B cell (primary cell): ENCODE measurements at regions not wholly inside any gene's neighbourhood (a gene's known extent, or its start where the extent isn't known, plus 50 kb on each side); places are given as distances from the start of the nearest gene placed in this dataset.

Source experiments
- ATAC-seq: fragments of 200-7000 bp; cut with Tn5 transposase; one replicate; pipeline ENCODE4 v1.10.0; 2021; ENCODE audit warnings: low read depth, mild to moderate bottlenecking, moderate number of reproducible peaks, moderate library complexity
- CTCF ChIA-PET: fragments of 350-600 bp; sonication (Branson Sonifier 250); formaldehyde crosslinking; loops from one replicate; lab custom pipeline; 2021; ENCODE audit warnings: antibody characterized with exemption, inconsistent platforms; lab: Charles Lee
- POLR2A ChIA-PET: fragments of 350-600 bp; sonication (Branson Sonifier 250); formaldehyde crosslinking; loops from one replicate; lab custom pipeline; 2021; ENCODE audit warnings: antibody characterized with exemption; lab: Charles Lee
- DNase-seq: peaks from one replicate; pipeline ENCODE4 v3.0.0; 2013
- H2AFZ ChIP-seq: 2 replicates; pipeline ENCODE4 v1.6.1; 2012; ENCODE audit warnings: mild to moderate bottlenecking, low read depth, low read length; ENCODE audit not compliant: insufficient read depth, poor library complexity, severe bottlenecking
- H3K27ac ChIP-seq, 2 donors: 1 replicate in 1 of 2; 2 replicates in 1 of 2; pipeline ENCODE4 v1.5.1; 2012 to 2013; ENCODE audit warnings: low read length in 2 of 2, mild to moderate bottlenecking in 2 of 2, moderate library complexity in 1 of 2
- H3K27me3 ChIP-seq, 4 experiments: fragments of 200-600 bp in 1 of 4; sonication (generic) in 1 of 4; replicated peaks in 1 of 4; 1 replicate in 2 of 4; 2 replicates in 2 of 4; pipeline versions ENCODE4 v1.6.1 to v1.7.0; 2013 to 2016; ENCODE audit warnings: low read length in 3 of 4, mild to moderate bottlenecking in 2 of 4, mixed read lengths in 1 of 4, moderate library complexity in 1 of 4; ENCODE audit not compliant: insufficient read depth in 4 of 4, control insufficient read depth in 3 of 4; ENCODE audit errors: control extremely low read depth in 1 of 4
- H3K36me3 ChIP-seq, 2 experiments: replicated peaks in 1 of 2; 1 replicate in 1 of 2; 2 replicates in 1 of 2; pipeline versions ENCODE4 v1.6.1 to v1.7.1; 2013; ENCODE audit warnings: low read length in 1 of 2; ENCODE audit not compliant: insufficient read depth in 2 of 2, control insufficient read depth in 1 of 2; ENCODE audit errors: control extremely low read depth in 1 of 2, extremely low read depth in 1 of 2
- H3K4me1 ChIP-seq, 2 donors: fragments of 200-600 bp in 1 of 2; sonication (generic) in 1 of 2; 1 replicate in 1 of 2; 2 replicates in 1 of 2; pipeline versions ENCODE4 v1.5.1 to v1.6.1; 2013 to 2017; ENCODE audit warnings: low read length in 2 of 2; ENCODE audit not compliant: control insufficient read depth in 2 of 2, insufficient read depth in 2 of 2
- H3K4me2 ChIP-seq: replicated peaks from 2 replicates; pipeline ENCODE3; 2012; ENCODE audit warnings: mild to moderate bottlenecking, low read depth, low read length; ENCODE audit not compliant: poor library complexity, severe bottlenecking
- H3K4me3 ChIP-seq, 5 experiments: fragments of 200-600 bp in 1 of 5; sonication (generic) in 1 of 5; 1 replicate in 3 of 5; 2 replicates in 2 of 5; pipeline versions ENCODE4 v1.5.1 to v1.7.0; 2011 to 2016; ENCODE audit warnings: low read length in 4 of 5, mild to moderate bottlenecking in 4 of 5, low read depth in 2 of 5, control low read depth in 1 of 5, moderate library complexity in 1 of 5; ENCODE audit not compliant: insufficient read depth in 1 of 5; ENCODE audit errors: control extremely low read depth in 1 of 5, extremely low read depth in 1 of 5
- H3K79me2 ChIP-seq: fragments of 200-600 bp; sonication (generic); one replicate; pipeline ENCODE4 v1.6.0; 2016; ENCODE audit warnings: low read length; ENCODE audit not compliant: control insufficient read depth, insufficient read depth
- H3K9ac ChIP-seq: fragments of 200-600 bp; sonication (generic); 2 replicates; pipeline ENCODE4 v1.6.1; 2017; ENCODE audit warnings: mild to moderate bottlenecking, low read length, moderate library complexity
- H3K9me3 ChIP-seq, 3 donors: one replicate each; pipeline versions ENCODE4 v1.6.1 to v1.7.1; 2013; ENCODE audit warnings: low read length in 2 of 3; ENCODE audit not compliant: control insufficient read depth in 2 of 3, insufficient read depth in 1 of 3; ENCODE audit errors: control extremely low read depth in 1 of 3
- H4K20me1 ChIP-seq: 2 replicates; pipeline ENCODE4 v1.6.0; 2012; ENCODE audit warnings: mild to moderate bottlenecking, low read length; ENCODE audit not compliant: insufficient read depth, control insufficient read depth, poor library complexity, severe bottlenecking
- H3K27ac Mint-ChIP-seq: one replicate; pipeline ENCODE4 v1.8.0; 2021; ENCODE audit warnings: mixed read lengths
- H3K27me3 Mint-ChIP-seq: one replicate; pipeline ENCODE4 v1.8.0; 2021; ENCODE audit warnings: mixed read lengths
- H3K4me1 Mint-ChIP-seq: one replicate; pipeline ENCODE4 v1.8.0; 2021; ENCODE audit warnings: mixed read lengths
- H3K4me3 Mint-ChIP-seq: one replicate; pipeline ENCODE4 v1.8.0; 2021; ENCODE audit warnings: mixed read lengths
- H3K9me3 Mint-ChIP-seq: one replicate; pipeline ENCODE4 v1.8.0; 2022; ENCODE audit warnings: mixed read lengths; ENCODE audit not compliant: insufficient read depth
- CTCF ChIP-seq: fragments of 200-600 bp; IDR thresholded peaks from one replicate; pipeline ENCODE4 v1.8.0; 2022; ENCODE audit warnings: antibody characterized with exemption, mild to moderate bottlenecking
- EZH2 ChIP-seq: IDR thresholded peaks from 2 replicates; pipeline ENCODE4 v1.6.1; 2012; ENCODE audit warnings: borderline replicate concordance, low read depth, mild to moderate bottlenecking, moderate library complexity, low read length; ENCODE audit not compliant: insufficient read depth, poor library complexity, severe bottlenecking
- WGBS: methylation state at CpG from one replicate; pipeline ENCODE4 v1.1.5; 2013; ENCODE audit warnings: missing lambda C conversion rate; ENCODE audit not compliant: insufficient coverage; 5-methylcytosine and 5-hydroxymethylcytosine counted together
- intact Hi-C: fragments of 100-400 bp; cut with micrococcal nuclease; formaldehyde crosslinking; loops from one replicate; pipeline ENCODE4 v1.10.0; 2022

GRCh38 chr18:42568773-42569172 is 546.7 kb downstream of the RIT2 start:
- Histone ChIP-seq H3K36me3 (no peaks in the 10 kb centered on the region), H3K79me2 (no peaks in the 10 kb centered on the region), H2AFZ (no peak overlapping the region), H3K9ac (no peak overlapping the region), H3K27me3 (no peaks in the 10 kb centered on the region), H3K4me3 (no peak overlapping the region), H3K27ac (no peak overlapping the region), H3K9me3 (no peaks in the 10 kb centered on the region), H3K4me1 (no peaks in the 10 kb centered on the region), H4K20me1 (no peaks in the 10 kb centered on the region), H3K4me2 (no peak overlapping the region)
- no peak for TF ChIP-seq EZH2
- no peak for TF ChIP-seq CTCF
- POLR2A ChIA-PET, result no interaction called here
- no peak for DNase-seq
- Mint-ChIP-seq H3K9me3 (peaks cover 2% of the 10 kb centered on the region), H3K27ac (no peak overlapping the region), H3K4me3 (no peak overlapping the region), H3K27me3 (no peaks in the 10 kb centered on the region), H3K4me1 (no peaks in the 10 kb centered on the region)
- CTCF ChIA-PET, result no interaction called here
- intact Hi-C loops, result no loop called here
- 100% methylated on average over 2 of the region's 2 CpGs for WGBS
- ATAC-seq, result no peak

GRCh38 chr18:42574871-42575270 is 540.6 kb downstream of the RIT2 start:
- Histone ChIP-seq H3K9ac (no peak overlapping the region), H4K20me1 (no peaks in the 10 kb centered on the region), H3K4me1 (no peaks in the 10 kb centered on the region), H3K9me3 (no peaks in the 10 kb centered on the region), H3K4me3 (no peak overlapping the region), H3K27ac (no peak overlapping the region), H3K36me3 (no peaks in the 10 kb centered on the region), H3K27me3 (no peaks in the 10 kb centered on the region), H2AFZ (no peak overlapping the region), H3K79me2 (no peaks in the 10 kb centered on the region), H3K4me2 (no peak overlapping the region)
- ATAC-seq (no peak), DNase-seq (no peak)
- H3K27ac Mint-ChIP-seq, result no peak overlapping the region
- ChIA-PET CTCF (no interaction called here), POLR2A (no interaction called here)
- intact Hi-C loops, result no loop called here
- H3K9me3 Mint-ChIP-seq, result no peaks in the 10 kb centered on the region
- H3K27me3 Mint-ChIP-seq, result no peaks in the 10 kb centered on the region
- no CpG with 5 or more reads among the region's 4 CpGs for WGBS
- H3K4me1 Mint-ChIP-seq, result no peaks in the 10 kb centered on the region
- H3K4me3 Mint-ChIP-seq, result no peak overlapping the region
- TF ChIP-seq CTCF (no peak), EZH2 (no peak)
